Body of pancreas (tissue), 4 donors: ENCODE measurements at regions not wholly inside any gene's neighbourhood (a gene's known extent, or its start where the extent isn't known, plus 50 kb on each side); places are given as distances from the start of the nearest gene placed in this dataset.

Source experiments
- ATAC-seq: fragments of 150-250 bp; one replicate; pipeline ENCODE4 v1.9.1; 2016
- DNase-seq, 4 donors: peaks; one replicate each; pipeline ENCODE4 v3.0.0-alpha.2; 2019
- H3K27ac ChIP-seq, 4 donors: fragments of 200-600 bp; sonication (generic); 1 replicate in 3 of 4; 2 replicates in 1 of 4; pipeline versions ENCODE4 v1.5.1 to v1.6.1; 2016 to 2019; ENCODE audit warnings: mild to moderate bottlenecking in 1 of 4, mixed read lengths in 1 of 4, moderate library complexity in 1 of 4
- H3K27me3 ChIP-seq, 2 donors: fragments of 200-600 bp; sonication (generic); one replicate each; pipeline ENCODE4 v1.6.0; 2016; ENCODE audit warnings: mild to moderate bottlenecking in 1 of 2
- H3K36me3 ChIP-seq, 2 donors: fragments of 200-600 bp; sonication (generic); replicated peaks in 1 of 2; 2 replicates each; pipeline ENCODE4 v1.5.1; 2016; ENCODE audit warnings: low read depth in 2 of 2; ENCODE audit not compliant: insufficient read depth in 1 of 2
- H3K4me1 ChIP-seq: fragments of 200-600 bp; sonication (generic); one replicate; pipeline ENCODE4 v1.6.0; 2016
- H3K4me3 ChIP-seq, 2 donors: fragments of 200-600 bp; sonication (generic); 1 replicate in 1 of 2; 2 replicates in 1 of 2; pipeline ENCODE4 v1.5.1; 2016 to 2019
- H3K9me3 ChIP-seq, 3 donors: fragments of 200-600 bp; sonication (generic); 1 replicate in 2 of 3; 2 replicates in 1 of 3; pipeline ENCODE4 v1.5.1; 2016
- POLR2A ChIP-seq, 3 donors: fragments of 450-650 bp; IDR thresholded peaks; one replicate each; pipeline ENCODE4 v1.6.1; 2016; ENCODE audit warnings: antibody characterized with exemption in 3 of 3, mild to moderate bottlenecking in 2 of 3
- WGBS, 2 donors: methylation state at CpG; one replicate each; pipeline ENCODE4 v1.1.5; 2017; 5-methylcytosine and 5-hydroxymethylcytosine counted together
- intact Hi-C: fragments of 100-400 bp; cut with DNase I; formaldehyde crosslinking; loops from one replicate; pipeline ENCODE4 v1.15.1; 2023
- TF ChIP-seq, protein P1 (sequence below), 7 experiments: fragments of 450-650 bp in 4 of 7; fragments of 200-600 bp in 3 of 7; sonication (generic) in 3 of 7; IDR thresholded peaks; one replicate each; pipeline ENCODE4 v1.5.1; 2016 to 2019; ENCODE audit warnings: antibody characterized with exemption in 7 of 7

DNA sequence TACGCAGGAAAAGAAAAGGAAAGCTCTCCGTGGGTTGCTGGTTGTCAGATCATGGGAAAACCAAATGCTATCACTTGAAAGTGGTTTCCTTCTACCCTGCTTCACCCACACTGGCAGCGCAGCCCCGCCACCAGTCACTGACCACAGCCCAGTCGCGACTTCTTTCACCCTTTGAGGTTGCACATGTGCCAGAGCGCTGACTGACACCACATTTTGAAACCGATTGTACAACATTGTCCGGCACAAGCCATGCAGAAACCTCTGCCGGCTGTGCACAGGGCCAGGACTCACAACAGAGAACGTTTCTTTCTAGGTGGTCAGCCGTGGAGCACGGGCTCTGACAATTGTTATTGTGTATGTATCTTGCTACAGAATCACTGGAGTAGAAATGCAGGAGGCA is 827.2 kb upstream of the POU3F3 start:
- intact Hi-C loops: no loop called here
- DNase-seq (no peak), ATAC-seq (no peak)
- Histone ChIP-seq H3K27me3 (no peaks in the 10 kb centered on the region), H3K36me3 (no peaks in the 10 kb centered on the region), H3K9me3 (no peaks in the 10 kb centered on the region), H3K4me3 (no peak overlapping the region), H3K27ac (no peak overlapping the region), H3K4me1 (no peaks in the 10 kb centered on the region)
- TF ChIP-seq, protein P1, sequence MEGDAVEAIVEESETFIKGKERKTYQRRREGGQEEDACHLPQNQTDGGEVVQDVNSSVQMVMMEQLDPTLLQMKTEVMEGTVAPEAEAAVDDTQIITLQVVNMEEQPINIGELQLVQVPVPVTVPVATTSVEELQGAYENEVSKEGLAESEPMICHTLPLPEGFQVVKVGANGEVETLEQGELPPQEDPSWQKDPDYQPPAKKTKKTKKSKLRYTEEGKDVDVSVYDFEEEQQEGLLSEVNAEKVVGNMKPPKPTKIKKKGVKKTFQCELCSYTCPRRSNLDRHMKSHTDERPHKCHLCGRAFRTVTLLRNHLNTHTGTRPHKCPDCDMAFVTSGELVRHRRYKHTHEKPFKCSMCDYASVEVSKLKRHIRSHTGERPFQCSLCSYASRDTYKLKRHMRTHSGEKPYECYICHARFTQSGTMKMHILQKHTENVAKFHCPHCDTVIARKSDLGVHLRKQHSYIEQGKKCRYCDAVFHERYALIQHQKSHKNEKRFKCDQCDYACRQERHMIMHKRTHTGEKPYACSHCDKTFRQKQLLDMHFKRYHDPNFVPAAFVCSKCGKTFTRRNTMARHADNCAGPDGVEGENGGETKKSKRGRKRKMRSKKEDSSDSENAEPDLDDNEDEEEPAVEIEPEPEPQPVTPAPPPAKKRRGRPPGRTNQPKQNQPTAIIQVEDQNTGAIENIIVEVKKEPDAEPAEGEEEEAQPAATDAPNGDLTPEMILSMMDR (IDR thresholded peaks at IDR 0.05): no peak
- no peak for TF ChIP-seq POLR2A (IDR thresholded peaks at IDR 0.05)
- 69 to 80% methylated on average over 13 of the region's 13 CpGs for WGBS, 2 donors

DNA sequence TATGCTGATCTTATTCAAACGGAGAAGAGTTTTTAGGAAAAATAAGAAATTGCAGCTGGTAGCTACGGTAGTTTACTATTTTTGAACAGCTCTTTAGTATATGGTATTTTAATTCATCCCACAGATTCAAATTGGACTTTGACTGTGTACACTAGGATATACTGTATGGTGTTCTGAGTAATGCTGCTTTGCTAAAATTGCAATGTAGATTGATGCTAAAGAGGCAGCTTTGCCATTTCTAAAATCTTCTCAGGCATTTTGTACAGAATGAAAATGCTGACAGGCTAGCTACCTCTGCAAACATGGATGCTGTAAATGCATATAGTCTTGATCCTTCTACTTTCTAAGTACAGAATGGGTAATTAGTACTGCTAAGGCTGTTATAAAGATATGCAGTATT is 826.6 kb upstream of the POU3F3 start:
- TF ChIP-seq, protein P1 (IDR thresholded peaks at IDR 0.05): no peak
- no peak for TF ChIP-seq POLR2A (IDR thresholded peaks at IDR 0.05)
- H3K27ac ChIP-seq: no peak overlapping the region
- WGBS, 2 donors: 62 to 73% methylated on average over 2 of the region's 2 CpGs

DNA sequence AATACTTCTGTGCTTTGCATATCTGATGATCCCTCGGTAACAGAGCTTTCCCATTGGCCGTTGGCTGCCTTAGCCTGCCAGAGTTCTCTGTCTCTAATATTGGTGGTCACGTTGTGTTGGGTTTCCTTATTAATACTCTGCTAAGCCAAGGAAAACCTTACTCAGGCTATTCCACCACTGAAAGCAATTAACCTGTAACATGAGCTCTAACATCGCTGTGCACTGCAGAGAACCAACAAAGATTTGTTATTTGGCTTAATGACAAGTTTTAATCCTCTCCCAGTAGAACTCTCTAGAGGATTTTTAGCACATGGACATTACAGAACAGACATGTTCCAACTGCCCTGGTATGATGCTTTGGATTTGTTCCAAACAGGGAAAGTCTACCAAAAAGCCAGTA is 825.9 kb upstream of the POU3F3 start:
- Histone ChIP-seq H3K4me3 (no peak overlapping the region), H3K4me1 (no peaks in the 10 kb centered on the region), H3K27ac (no peak overlapping the region), H3K27me3 (no peaks in the 10 kb centered on the region), H3K36me3 (no peaks in the 10 kb centered on the region), H3K9me3 (no peaks in the 10 kb centered on the region)
- no peak for TF ChIP-seq POLR2A (IDR thresholded peaks at IDR 0.05)
- TF ChIP-seq, protein P1 (IDR thresholded peaks at IDR 0.05): no peak
- DNase-seq (no peak), ATAC-seq (no peak)
- WGBS, 2 donors: 30 to 47% methylated on average over 4 of the region's 4 CpGs
- intact Hi-C loops: no loop called here

More for the DNA sequence above, 826.6 kb upstream of the POU3F3 start:
- H3K27me3 ChIP-seq: no peaks in the 10 kb centered on the region
- DNase-seq (no peak), ATAC-seq (no peak)
- intact Hi-C loops: no loop called here
- no peak overlapping the region for H3K4me3 ChIP-seq
- no peaks in the 10 kb centered on the region for H3K9me3 ChIP-seq
- H3K4me1 ChIP-seq: no peaks in the 10 kb centered on the region
- H3K36me3 ChIP-seq: no peaks in the 10 kb centered on the region

DNA sequence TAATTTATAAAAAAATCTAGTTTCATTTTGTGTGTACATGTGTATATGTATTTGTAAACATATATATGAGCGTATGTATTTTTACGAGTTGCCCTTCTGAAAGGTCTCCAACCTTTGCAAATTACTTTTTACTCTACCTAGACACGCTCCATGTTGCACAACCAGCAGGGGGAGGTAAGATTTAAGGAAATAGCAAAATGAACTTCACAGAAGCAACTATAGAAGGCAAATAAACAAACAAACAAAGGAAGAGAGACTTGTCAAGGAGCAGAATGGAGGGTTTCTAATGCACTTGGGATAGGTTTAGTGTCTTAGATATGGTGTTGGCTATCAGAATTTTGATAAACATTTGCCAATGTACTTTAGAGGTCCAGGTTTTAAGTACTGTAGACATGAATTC is 820.5 kb upstream of the POU3F3 start:
- Histone ChIP-seq H3K4me1 (no peaks in the 10 kb centered on the region), H3K4me3 (no peak overlapping the region), H3K9me3 (no peaks in the 10 kb centered on the region), H3K27me3 (no peaks in the 10 kb centered on the region), H3K36me3 (no peaks in the 10 kb centered on the region), H3K27ac (no peak overlapping the region)
- DNase-seq: no peak
- whole genome bisulfite sequencing, 2 donors: 17 to 22% methylated on average over 3 of the region's 3 CpGs
- ATAC-seq: no peak
- TF ChIP-seq POLR2A (IDR thresholded peaks at IDR 0.05): no peak
- TF ChIP-seq, protein P1 (IDR thresholded peaks at IDR 0.05): peak in 6 of 7 experiments; percentile 21 to 46 (median 34)
- intact Hi-C loops: no loop called here

DNA sequence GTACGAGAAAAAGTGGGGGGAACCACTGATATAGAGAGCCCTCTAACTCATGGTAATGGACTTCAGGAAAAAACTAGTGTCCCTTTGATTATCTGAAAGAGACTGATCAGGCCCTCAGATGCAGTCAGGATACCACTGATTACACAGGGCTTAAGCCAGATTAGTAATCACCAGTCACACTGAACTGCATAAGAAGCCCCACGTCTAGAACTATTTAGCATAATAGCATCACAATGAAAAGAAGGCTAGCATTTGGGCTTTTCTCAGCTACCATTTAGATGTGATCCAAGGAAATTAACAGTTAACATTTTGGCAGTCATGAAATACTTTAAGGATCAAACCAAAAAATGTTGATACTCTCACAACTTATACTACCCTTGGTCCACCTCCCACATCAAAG is 813.1 kb upstream of the POU3F3 start:
- TF ChIP-seq, protein P1 (IDR thresholded peaks at IDR 0.05): no peak
- no peak for TF ChIP-seq POLR2A (IDR thresholded peaks at IDR 0.05)
- ATAC-seq: no peak
- no peak for DNase-seq
- H3K4me3 ChIP-seq: no peak overlapping the region
- H3K36me3 ChIP-seq: no peaks in the 10 kb centered on the region
- no peaks in the 10 kb centered on the region for H3K4me1 ChIP-seq
- 54% methylated on average over 2 of the region's 2 CpGs for WGBS, 2 donors
- no peaks in the 10 kb centered on the region for H3K27me3 ChIP-seq
- intact Hi-C loops: no loop called here
- H3K9me3 ChIP-seq: no peaks in the 10 kb centered on the region
- H3K27ac ChIP-seq: no peak overlapping the region
